Activated B cell treated with CpG ODN at 0.5 μM for 24 hours (primary cell): ENCODE measurements at regions not wholly inside any gene's neighbourhood (a gene's known extent, or its start where the extent isn't known, plus 50 kb on each side); places are given as distances from the start of the nearest gene placed in this dataset.

Experiments used
- ATAC-seq: fragments of 200-7000 bp; cut with Tn5 transposase; one replicate; pipeline ENCODE4 v1.10.0; 2021; ENCODE audit warnings: low read depth, mild to moderate bottlenecking, moderate library complexity
- CTCF ChIA-PET: fragments of 350-600 bp; sonication (Branson Sonifier 250); formaldehyde crosslinking; loops from one replicate; lab custom pipeline; 2021; ENCODE audit warnings: antibody characterized with exemption; lab: Charles Lee
- POLR2A ChIA-PET: fragments of 350-600 bp; sonication (Branson Sonifier 250); formaldehyde crosslinking; loops from one replicate; lab custom pipeline; 2021; ENCODE audit warnings: antibody characterized with exemption; lab: Charles Lee
- DNase-seq: peaks from one replicate; pipeline ENCODE4 v3.0.0; 2022
- H3K27ac Mint-ChIP-seq: one replicate; pipeline ENCODE4 v1.8.0; 2020; ENCODE audit warnings: mixed read lengths
- H3K27me3 Mint-ChIP-seq: one replicate; pipeline ENCODE4 v1.8.0; 2021; ENCODE audit warnings: mixed read lengths
- H3K36me3 Mint-ChIP-seq: one replicate; pipeline ENCODE4 v1.8.0; 2021; ENCODE audit warnings: low read depth, mixed read lengths
- H3K4me1 Mint-ChIP-seq: one replicate; pipeline ENCODE4 v1.8.0; 2021; ENCODE audit warnings: mixed read lengths
- H3K4me3 Mint-ChIP-seq: one replicate; pipeline ENCODE4 v1.8.0; 2020; ENCODE audit warnings: mild to moderate bottlenecking, mixed read lengths
- H3K9me3 Mint-ChIP-seq: one replicate; pipeline ENCODE4 v1.8.0; 2020; ENCODE audit warnings: mixed read lengths
- intact Hi-C: fragments of 100-400 bp; cut with micrococcal nuclease; formaldehyde crosslinking; loops from one replicate; pipeline ENCODE4 v1.15.1; 2024
- TF ChIP-seq, protein P1 (sequence below): fragments of 200-600 bp; IDR thresholded peaks from one replicate; pipeline ENCODE4 v1.8.0; 2022; ENCODE audit warnings: antibody characterized with exemption, mild to moderate bottlenecking

DNA sequence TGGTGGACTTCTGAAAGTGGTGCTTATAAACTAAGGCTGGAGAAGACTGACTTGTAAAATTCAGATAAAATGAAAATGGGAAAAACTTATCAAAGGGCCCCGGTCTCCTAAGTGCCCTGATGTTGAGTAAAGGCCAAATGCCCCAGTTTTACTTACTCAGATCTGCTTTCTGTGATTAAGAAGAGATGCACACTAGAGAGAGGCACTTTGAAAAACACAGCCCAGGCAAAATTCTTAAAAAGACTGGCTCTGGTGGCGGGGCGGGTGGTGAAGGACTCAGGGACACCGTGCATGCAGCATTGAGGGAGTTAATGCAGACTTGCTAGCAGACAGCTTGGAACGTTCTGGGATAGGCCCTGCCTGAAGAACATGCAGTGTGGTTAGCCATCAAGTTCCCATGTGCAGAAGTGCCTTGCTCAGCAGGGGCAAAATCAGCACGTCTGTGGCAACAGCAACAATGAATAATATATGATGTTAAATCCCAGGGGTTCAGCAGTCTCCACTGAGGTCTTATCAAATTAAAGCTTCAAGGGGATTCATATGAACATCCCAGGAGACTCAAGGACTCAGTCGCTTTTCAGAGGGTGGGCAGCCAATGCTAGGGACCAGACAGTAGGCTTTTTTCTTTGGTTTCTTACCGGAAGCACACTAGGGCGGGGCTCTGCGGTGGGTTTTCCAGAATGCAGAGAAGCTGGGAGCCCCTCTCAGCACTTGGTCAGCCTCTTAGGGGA, 105.0 kb downstream of the DAD1 start:
- Mint-ChIP-seq H3K36me3 (peaks cover 2% of the 10 kb centered on the region), H3K27me3 (no peaks in the 10 kb centered on the region), H3K9me3 (no peaks in the 10 kb centered on the region), H3K4me3 (peak overlapping the region; percentile 73), H3K4me1 (peaks cover 97% of the 10 kb centered on the region), H3K27ac (peak overlapping the region; percentile 85)
- DNase-seq (no peak), ATAC-seq (peak; percentile 59)
- ChIA-PET POLR2A (interaction anchor here (0.9 to 17.2 kb wide), 10 partner anchors 13 to 92 kb away, joined by 3 to 243 read pairs (median 6); no protein-coding TSS in a partner anchor), CTCF (interaction anchor here (0.9 to 6.7 kb wide), 4 partner anchors 10 to 99 kb away, joined by 3 to 32 read pairs (median 4); no protein-coding TSS in a partner anchor)
- intact Hi-C loops, result no loop called here
- TF ChIP-seq, protein P1, sequence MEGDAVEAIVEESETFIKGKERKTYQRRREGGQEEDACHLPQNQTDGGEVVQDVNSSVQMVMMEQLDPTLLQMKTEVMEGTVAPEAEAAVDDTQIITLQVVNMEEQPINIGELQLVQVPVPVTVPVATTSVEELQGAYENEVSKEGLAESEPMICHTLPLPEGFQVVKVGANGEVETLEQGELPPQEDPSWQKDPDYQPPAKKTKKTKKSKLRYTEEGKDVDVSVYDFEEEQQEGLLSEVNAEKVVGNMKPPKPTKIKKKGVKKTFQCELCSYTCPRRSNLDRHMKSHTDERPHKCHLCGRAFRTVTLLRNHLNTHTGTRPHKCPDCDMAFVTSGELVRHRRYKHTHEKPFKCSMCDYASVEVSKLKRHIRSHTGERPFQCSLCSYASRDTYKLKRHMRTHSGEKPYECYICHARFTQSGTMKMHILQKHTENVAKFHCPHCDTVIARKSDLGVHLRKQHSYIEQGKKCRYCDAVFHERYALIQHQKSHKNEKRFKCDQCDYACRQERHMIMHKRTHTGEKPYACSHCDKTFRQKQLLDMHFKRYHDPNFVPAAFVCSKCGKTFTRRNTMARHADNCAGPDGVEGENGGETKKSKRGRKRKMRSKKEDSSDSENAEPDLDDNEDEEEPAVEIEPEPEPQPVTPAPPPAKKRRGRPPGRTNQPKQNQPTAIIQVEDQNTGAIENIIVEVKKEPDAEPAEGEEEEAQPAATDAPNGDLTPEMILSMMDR, result no peak

DNA sequence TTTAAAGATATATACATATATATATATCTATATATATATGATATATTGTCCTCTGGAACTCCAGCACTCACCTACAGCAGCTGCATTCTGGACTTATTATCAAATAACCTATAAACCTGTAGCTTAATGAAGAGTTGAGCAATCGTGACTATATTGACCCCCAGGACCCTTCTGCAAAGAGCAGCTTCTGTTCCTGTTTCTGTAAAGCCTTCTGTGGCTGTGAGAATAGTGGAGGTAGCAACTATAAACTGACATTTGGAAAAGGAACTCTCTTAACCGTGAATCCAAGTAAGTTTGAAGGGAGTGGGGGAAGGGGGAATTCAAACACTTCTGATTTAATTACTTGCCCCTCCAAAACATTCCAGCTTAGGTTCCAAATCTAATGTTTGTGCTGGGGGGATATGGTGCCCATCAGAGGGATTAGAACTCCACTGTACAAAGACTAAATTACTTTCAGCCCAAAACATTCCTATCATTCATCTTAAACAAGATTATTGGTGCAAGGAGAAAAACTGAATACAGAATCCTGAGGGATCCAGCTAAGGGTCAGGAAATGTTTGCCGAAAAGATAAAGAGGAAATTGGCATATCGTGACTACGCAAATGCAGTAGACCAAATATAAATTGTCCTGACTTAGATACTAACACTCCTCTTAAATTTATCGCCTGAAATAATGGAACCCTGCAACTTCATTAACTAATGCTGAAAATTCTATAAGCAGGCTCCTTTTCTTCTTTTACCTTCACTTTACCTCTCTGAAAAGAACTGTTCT, 106.1 kb downstream of the DAD1 start:
- DNase-seq, result no peak
- ChIA-PET CTCF (interaction anchor here (1.1 to 8.2 kb wide), 5 partner anchors 9 to 87 kb away, joined by 3 to 52 read pairs (median 5); no protein-coding TSS in a partner anchor), POLR2A (interaction anchor here (0.6 to 17.2 kb wide), 8 partner anchors 18 to 88 kb away, joined by 3 to 243 read pairs (median 4); no protein-coding TSS in a partner anchor)
- H3K36me3 Mint-ChIP-seq, result peaks cover 2% of the 10 kb centered on the region
- H3K27ac Mint-ChIP-seq, result peak overlapping the region; percentile 85
- intact Hi-C loops, result no loop called here
- H3K4me1 Mint-ChIP-seq, result peaks cover 96% of the 10 kb centered on the region
- no peak for ATAC-seq
- TF ChIP-seq, protein P1, result no peak
- no peaks in the 10 kb centered on the region for H3K9me3 Mint-ChIP-seq
- no peaks in the 10 kb centered on the region for H3K27me3 Mint-ChIP-seq
- H3K4me3 Mint-ChIP-seq, result peak overlapping the region; percentile 73

DNA sequence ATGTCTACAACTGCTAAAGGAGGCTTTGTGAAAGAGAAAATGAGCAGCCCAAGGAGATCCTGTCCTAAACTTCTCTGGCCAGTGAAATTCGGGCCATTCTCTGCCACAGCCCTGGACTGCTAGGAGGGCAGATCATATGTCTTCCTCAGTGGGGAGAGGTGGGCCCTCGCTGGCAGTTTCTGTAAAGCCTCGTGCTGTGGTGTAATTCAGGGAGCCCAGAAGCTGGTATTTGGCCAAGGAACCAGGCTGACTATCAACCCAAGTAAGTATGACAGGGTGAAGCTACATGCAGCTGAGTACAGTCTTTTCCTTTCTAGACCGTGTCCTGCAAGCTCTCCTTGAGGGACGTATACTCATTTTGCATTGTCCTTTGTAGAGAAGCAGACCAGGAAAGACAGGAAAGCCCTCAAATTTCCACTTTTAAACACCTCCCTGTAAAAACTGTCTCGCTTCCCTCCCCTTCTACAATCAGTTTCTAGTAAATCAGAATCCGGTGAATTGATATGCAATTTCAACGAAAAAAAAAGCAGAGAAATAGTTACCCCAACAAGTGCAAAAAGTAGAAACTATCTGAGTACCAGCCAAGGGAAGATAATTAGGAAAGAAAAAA, 106.8 kb downstream of the DAD1 start:
- Mint-ChIP-seq H3K4me1 (peaks cover 97% of the 10 kb centered on the region), H3K27ac (peak overlapping the region; percentile 85), H3K9me3 (no peaks in the 10 kb centered on the region), H3K4me3 (peak overlapping the region; percentile 42), H3K27me3 (no peaks in the 10 kb centered on the region), H3K36me3 (peaks cover 2% of the 10 kb centered on the region)
- ChIA-PET CTCF (interaction anchor here (0.9 to 8.2 kb wide), 6 partner anchors 8 to 88 kb away, joined by 3 to 52 read pairs (median 5); no protein-coding TSS in a partner anchor), POLR2A (interaction anchor here (0.6 to 17.2 kb wide), 10 partner anchors 12 to 98 kb away, joined by 3 to 243 read pairs (median 3); no protein-coding TSS in a partner anchor)
- TF ChIP-seq, protein P1, result no peak
- ATAC-seq (no peak), DNase-seq (no peak)
- intact Hi-C loops, result no loop called here

DNA sequence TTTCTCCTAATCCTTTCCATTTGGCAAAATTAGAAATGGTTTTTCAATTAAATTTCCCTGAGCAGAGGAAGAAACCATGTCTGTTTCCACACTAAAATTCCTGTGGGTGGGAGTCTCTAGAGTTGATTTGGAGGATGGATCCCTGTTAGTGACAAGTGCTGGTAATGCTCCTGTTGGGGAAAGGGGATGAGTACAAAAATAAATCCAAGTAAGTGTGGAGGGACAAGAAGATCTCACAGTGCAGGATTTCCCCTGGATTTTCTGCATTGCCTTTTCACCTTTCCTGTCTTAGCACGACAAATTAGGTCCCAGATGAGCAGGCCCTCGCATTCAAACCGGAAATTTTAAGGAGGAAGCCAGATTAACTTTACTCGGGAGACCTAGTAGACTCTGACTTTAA, 107.5 kb downstream of the DAD1 start:
- H3K27ac Mint-ChIP-seq, result peak overlapping the region; percentile 85
- ATAC-seq (no peak), DNase-seq (no peak)
- no peaks in the 10 kb centered on the region for H3K27me3 Mint-ChIP-seq
- H3K4me1 Mint-ChIP-seq, result peaks cover 97% of the 10 kb centered on the region
- no peaks in the 10 kb centered on the region for H3K9me3 Mint-ChIP-seq
- ChIA-PET CTCF (interaction anchor here (0.8 to 8.2 kb wide), 5 partner anchors 8 to 88 kb away, joined by 3 to 52 read pairs (median 5); no protein-coding TSS in a partner anchor), POLR2A (interaction anchor here (0.6 to 17.2 kb wide), 10 partner anchors 7 to 97 kb away, joined by 3 to 243 read pairs (median 8); no protein-coding TSS in a partner anchor)
- peaks cover 2% of the 10 kb centered on the region for H3K36me3 Mint-ChIP-seq
- intact Hi-C loops, result no loop called here
- H3K4me3 Mint-ChIP-seq, result peak overlapping the region; percentile 42
- TF ChIP-seq, protein P1, result no peak
